ENCODE measurements at regions not wholly inside any gene's neighbourhood (a gene's known extent, or its start where the extent isn't known, plus 50 kb on each side); places are given as distances from the start of the nearest gene placed in this dataset.

DNA sequence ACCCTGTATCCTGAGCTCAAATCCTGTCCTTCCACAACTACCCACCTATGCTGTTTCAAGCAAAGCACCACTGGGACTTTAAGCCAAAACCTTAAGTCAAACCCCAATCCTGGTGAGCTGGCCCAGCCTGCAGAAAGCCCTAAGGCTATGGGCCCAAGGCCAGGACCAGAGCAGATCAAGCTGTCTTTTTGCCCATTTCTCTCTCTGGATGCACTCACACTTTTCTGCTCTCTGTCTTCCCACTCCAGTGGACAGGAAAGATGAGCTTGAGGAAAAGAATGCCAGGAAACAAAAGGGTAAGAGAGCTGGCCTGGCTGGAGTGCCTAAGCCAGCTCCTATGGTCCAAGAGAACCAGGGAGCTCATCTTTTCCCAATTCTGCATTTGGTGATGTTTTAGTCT is 284.3 kb upstream of the ISX start:
- H3K36me3 ChIP-seq (ENCODE audit: insufficient read depth, low read length, poor library complexity, severe bottlenecking): no peaks in the 10 kb centered on the region
- intact Hi-C loops (cut with micrococcal nuclease; ENCODE audit: unreplicated experiment): no loop called here
- no peak overlapping the region for H3K27ac ChIP-seq (ENCODE audit: low read depth, low read length, poor library complexity, severe bottlenecking)
- no peaks in the 10 kb centered on the region for H3K27me3 ChIP-seq (replicated peaks; ENCODE audit: insufficient read depth, low read depth, low read length, poor library complexity)
- no peaks in the 10 kb centered on the region for H3K4me1 ChIP-seq (ENCODE audit: insufficient read depth, low read length, poor library complexity, severe bottlenecking)
- BruUV-seq (replicated peaks): no TSS peak
- DNase-seq (ENCODE audit: low spot score): no peak
- ChIA-PET POLR2A (ENCODE audit: low non-redundant PET) (no interaction called here), CTCF (no interaction called here)
- no peak overlapping the region for H3K4me3 ChIP-seq (ENCODE audit: low read depth, low read length, poor library complexity, severe bottlenecking)
- peaks cover 6% of the 10 kb centered on the region for H3K9me3 ChIP-seq (ENCODE audit: low read depth, low read length, poor library complexity, severe bottlenecking)
- TF ChIP-seq EZH2 (IDR thresholded peaks at IDR 0.05; ENCODE audit: borderline replicate concordance, low read depth, low read length, poor library complexity, severe bottlenecking) (no peak), CTCF (conservative IDR thresholded peaks at IDR 0.05; ENCODE audit: low read depth, low read length) (no peak)

DNA sequence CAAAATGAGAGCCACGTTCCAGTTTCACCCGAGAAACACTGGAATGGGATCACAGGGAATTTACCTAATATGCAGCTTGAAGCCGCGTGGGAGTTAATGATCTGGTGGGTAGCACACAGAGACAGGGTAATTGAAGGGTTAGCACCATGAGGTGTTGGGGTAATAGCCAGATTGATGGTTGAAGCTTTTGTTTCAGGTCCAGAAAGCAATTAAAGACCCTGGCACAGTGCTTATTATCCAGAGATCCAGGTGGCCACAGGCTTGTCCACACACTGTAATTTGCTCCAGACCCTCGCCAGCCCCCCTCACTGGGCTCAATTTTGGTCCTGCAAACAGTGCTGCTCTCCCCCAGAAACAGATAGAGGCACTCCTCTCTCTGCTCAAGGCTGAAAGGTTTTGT is 282.5 kb upstream of the ISX start:
- CTCF ChIA-PET: no interaction called here
- Histone ChIP-seq H3K4me1 (ENCODE audit: insufficient read depth, low read length, poor library complexity, severe bottlenecking) (no peaks in the 10 kb centered on the region), H3K36me3 (ENCODE audit: insufficient read depth, low read length, poor library complexity, severe bottlenecking) (no peaks in the 10 kb centered on the region), H3K4me3 (ENCODE audit: low read depth, low read length, poor library complexity, severe bottlenecking) (no peak overlapping the region), H3K9me3 (ENCODE audit: low read depth, low read length, poor library complexity, severe bottlenecking) (peaks cover 6% of the 10 kb centered on the region), H3K27me3 (replicated peaks; ENCODE audit: insufficient read depth, low read depth, low read length, poor library complexity) (no peaks in the 10 kb centered on the region), H3K27ac (ENCODE audit: low read depth, low read length, poor library complexity, severe bottlenecking) (no peak overlapping the region)
- BruUV-seq (replicated peaks): no TSS peak
- POLR2A ChIA-PET (ENCODE audit: low non-redundant PET): no interaction called here
- no peak for DNase-seq (ENCODE audit: low spot score)
- intact Hi-C loops (cut with micrococcal nuclease; ENCODE audit: unreplicated experiment): no loop called here
- TF ChIP-seq CTCF (conservative IDR thresholded peaks at IDR 0.05; ENCODE audit: low read depth, low read length) (no peak), EZH2 (IDR thresholded peaks at IDR 0.05; ENCODE audit: borderline replicate concordance, low read depth, low read length, poor library complexity, severe bottlenecking) (no peak)

DNA sequence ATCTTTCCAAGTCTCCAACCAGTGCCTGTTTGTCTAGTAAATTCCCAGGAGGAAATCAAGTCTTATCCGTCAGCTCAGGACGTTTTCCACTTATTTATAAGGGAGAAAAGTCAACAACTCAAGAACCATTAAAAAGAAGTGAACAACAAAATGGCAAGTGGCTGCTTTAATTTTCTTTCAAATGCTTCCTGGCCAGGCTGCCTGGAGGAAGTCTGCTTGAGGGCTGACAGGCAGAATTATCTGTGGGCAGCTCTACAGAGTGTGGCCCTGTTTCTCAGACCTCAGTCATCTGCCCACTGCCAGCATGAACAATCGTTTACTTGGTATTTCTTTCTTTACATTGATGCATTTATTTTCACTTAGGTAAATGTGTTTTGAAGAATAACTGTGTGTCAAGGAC is 281.9 kb upstream of the ISX start:
- Histone ChIP-seq H3K27ac (ENCODE audit: low read depth, low read length, poor library complexity, severe bottlenecking) (no peak overlapping the region), H3K36me3 (ENCODE audit: insufficient read depth, low read length, poor library complexity, severe bottlenecking) (no peaks in the 10 kb centered on the region), H3K9me3 (ENCODE audit: low read depth, low read length, poor library complexity, severe bottlenecking) (peaks cover 6% of the 10 kb centered on the region), H3K4me3 (ENCODE audit: low read depth, low read length, poor library complexity, severe bottlenecking) (no peak overlapping the region), H3K27me3 (replicated peaks; ENCODE audit: insufficient read depth, low read depth, low read length, poor library complexity) (no peaks in the 10 kb centered on the region), H3K4me1 (ENCODE audit: insufficient read depth, low read length, poor library complexity, severe bottlenecking) (no peaks in the 10 kb centered on the region)
- TF ChIP-seq CTCF (conservative IDR thresholded peaks at IDR 0.05; ENCODE audit: low read depth, low read length) (no peak), EZH2 (IDR thresholded peaks at IDR 0.05; ENCODE audit: borderline replicate concordance, low read depth, low read length, poor library complexity, severe bottlenecking) (no peak)
- intact Hi-C loops (cut with micrococcal nuclease; ENCODE audit: unreplicated experiment): no loop called here
- no TSS peak for BruUV-seq (replicated peaks)
- POLR2A ChIA-PET (ENCODE audit: low non-redundant PET): no interaction called here
- CTCF ChIA-PET: no interaction called here
- DNase-seq (ENCODE audit: low spot score): no peak

Data from A673 (cell line).